ENCODE measurements at regions not wholly inside any gene's neighbourhood (a gene's known extent, or its start where the extent isn't known, plus 50 kb on each side); places are given as distances from the start of the nearest gene placed in this dataset.

GRCh38 chr20:48181261-48181935 lies 396.1 kb upstream of the SULF2 start:
- no peak for TF ChIP-seq CTCF (conservative IDR thresholded peaks at IDR 0.05; ENCODE audit: low read length)
- TF ChIP-seq EZH2phosphoT487 (IDR thresholded peaks at IDR 0.05; ENCODE audit: borderline replicate concordance) = no peak
